ENCODE measurements at regions not wholly inside any gene's neighbourhood (a gene's known extent, or its start where the extent isn't known, plus 50 kb on each side); places are given as distances from the start of the nearest gene placed in this dataset.
"Not testable (repeated sequence)": the region's sequence is repeated elsewhere in the genome, so short reads cannot be mapped to it uniquely, and the experiment has no call there.

DNA sequence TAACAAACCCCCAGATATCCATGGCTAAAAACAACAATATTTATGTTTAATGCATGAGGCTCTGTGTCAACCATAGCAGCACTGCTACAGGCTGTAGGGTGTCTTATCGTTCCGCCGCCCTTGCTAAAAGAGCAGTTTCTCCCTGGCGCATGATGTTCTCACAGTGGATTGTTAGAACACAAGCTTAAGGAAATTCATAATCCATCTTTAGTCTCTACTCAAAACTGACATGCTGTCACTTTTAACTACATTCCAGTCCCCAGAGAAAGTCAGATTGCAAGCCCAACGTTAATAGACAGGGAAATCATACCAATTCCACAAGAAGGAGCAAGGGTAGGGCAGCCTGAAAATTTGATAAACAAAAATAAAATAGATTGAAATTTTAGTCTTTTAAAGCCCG lies 1960.8 kb downstream of the PCDH7 start:
- no peaks in the 10 kb centered on the region for H3K9me3 ChIP-seq (ENCODE audit: insufficient read depth, low read length)
- no peak overlapping the region for H3K9ac ChIP-seq (ENCODE audit: insufficient read length, low read depth)
- no peak for DNase-seq (ENCODE audit: low read depth, low spot score)
- H3K36me3 ChIP-seq (ENCODE audit: insufficient read depth, insufficient read length, low read length), result no peaks in the 10 kb centered on the region
- H3K27me3 ChIP-seq (ENCODE audit: insufficient read depth, insufficient read length), result no peaks in the 10 kb centered on the region
- TF ChIP-seq SUZ12 (IDR thresholded peaks at IDR 0.05; ENCODE audit: extremely low read depth, insufficient read depth, insufficient read length) (no peak), ZNF274 (IDR thresholded peaks at IDR 0.05; ENCODE audit: low read depth, low read length) (no peak), YY1 (IDR thresholded peaks at IDR 0.05; ENCODE audit: insufficient read depth, insufficient read length) (no peak)
- no peaks in the 10 kb centered on the region for H3K4me1 ChIP-seq (ENCODE audit: insufficient read depth, insufficient read length)
- no peak overlapping the region for H3K4me3 ChIP-seq (ENCODE audit: insufficient read length, low read depth)

DNA sequence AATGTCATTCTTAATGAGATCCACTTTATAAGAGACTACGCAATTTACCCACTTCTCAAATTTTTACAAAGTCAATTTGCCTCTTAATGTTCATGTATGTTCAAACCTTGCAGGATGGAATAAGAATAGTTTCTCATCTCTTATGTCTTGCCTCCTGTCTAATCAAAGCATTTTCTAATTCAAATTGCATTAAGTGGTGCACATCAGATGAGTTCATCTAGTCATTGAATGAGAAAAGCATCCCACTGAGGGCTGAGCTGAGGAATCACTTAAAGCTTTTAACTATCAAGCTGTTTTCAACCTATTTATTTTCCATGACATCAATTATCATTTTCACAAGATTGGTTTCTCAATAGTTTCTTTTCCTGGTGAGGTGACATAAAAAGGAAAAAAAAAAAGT lies 1964.0 kb downstream of the PCDH7 start:
- DNase-seq (ENCODE audit: low read depth, low spot score), result peak; percentile 30
- Histone ChIP-seq H3K9ac (ENCODE audit: insufficient read length, low read depth) (no peak overlapping the region), H3K36me3 (ENCODE audit: insufficient read depth, insufficient read length, low read length) (no peaks in the 10 kb centered on the region), H3K4me1 (ENCODE audit: insufficient read depth, insufficient read length) (no peaks in the 10 kb centered on the region), H3K4me3 (ENCODE audit: insufficient read length, low read depth) (no peak overlapping the region), H3K27me3 (ENCODE audit: insufficient read depth, insufficient read length) (no peaks in the 10 kb centered on the region), H3K9me3 (ENCODE audit: insufficient read depth, low read length) (no peaks in the 10 kb centered on the region)
- TF ChIP-seq SUZ12 (IDR thresholded peaks at IDR 0.05; ENCODE audit: extremely low read depth, insufficient read depth, insufficient read length) (no peak), ZNF274 (IDR thresholded peaks at IDR 0.05; ENCODE audit: low read depth, low read length) (no peak), YY1 (IDR thresholded peaks at IDR 0.05; ENCODE audit: insufficient read depth, insufficient read length) (no peak)

DNA sequence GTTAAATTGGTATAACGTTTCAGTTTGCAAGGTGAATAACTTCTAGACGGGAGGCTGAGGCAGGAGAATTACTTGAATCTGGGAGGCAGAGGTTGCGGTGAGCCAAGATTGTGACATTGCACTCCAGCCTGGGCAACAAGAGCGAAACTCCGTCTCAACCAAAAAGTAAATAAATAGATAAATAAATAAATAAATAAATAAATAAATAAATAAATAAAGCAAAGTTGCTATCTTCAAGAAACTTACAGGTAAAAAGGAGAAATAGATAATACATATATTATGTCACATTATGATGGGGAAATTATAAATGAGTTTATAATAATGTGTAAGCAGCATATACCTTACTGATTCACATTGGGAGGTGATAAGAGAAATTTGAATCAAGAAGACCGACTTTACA lies 1966.0 kb downstream of the PCDH7 start:
- no peak for DNase-seq (ENCODE audit: low read depth, low spot score)
- Histone ChIP-seq H3K4me1 (ENCODE audit: insufficient read depth, insufficient read length) (no peaks in the 10 kb centered on the region), H3K4me3 (ENCODE audit: insufficient read length, low read depth) (no peak overlapping the region), H3K9me3 (ENCODE audit: insufficient read depth, low read length) (no peaks in the 10 kb centered on the region), H3K27me3 (ENCODE audit: insufficient read depth, insufficient read length) (no peaks in the 10 kb centered on the region), H3K36me3 (ENCODE audit: insufficient read depth, insufficient read length, low read length) (no peaks in the 10 kb centered on the region), H3K9ac (ENCODE audit: insufficient read length, low read depth) (no peak overlapping the region)
- TF ChIP-seq ZNF274 (IDR thresholded peaks at IDR 0.05; ENCODE audit: low read depth, low read length), result no peak
- no peak for TF ChIP-seq YY1 (IDR thresholded peaks at IDR 0.05; ENCODE audit: insufficient read depth, insufficient read length)
- no peak for TF ChIP-seq SUZ12 (IDR thresholded peaks at IDR 0.05; ENCODE audit: extremely low read depth, insufficient read depth, insufficient read length)

DNA sequence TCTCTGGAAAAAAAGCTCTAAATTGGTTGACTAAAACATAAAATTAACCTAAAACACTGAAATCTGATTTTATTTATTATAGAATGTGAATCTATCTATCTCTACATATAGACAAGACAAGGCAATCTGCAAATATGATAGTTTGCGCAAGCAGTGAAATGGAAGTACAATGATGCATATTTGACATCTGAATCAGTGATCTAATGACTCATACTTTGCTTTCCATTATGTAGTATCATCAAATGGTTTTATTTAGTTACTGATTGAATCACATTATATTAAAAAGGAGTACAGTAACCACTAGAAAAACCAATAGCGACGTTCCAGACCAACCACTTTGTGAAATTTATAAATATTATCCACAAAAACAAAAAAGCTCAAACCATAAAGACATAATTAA lies 1969.3 kb downstream of the PCDH7 start:
- Histone ChIP-seq H3K27me3 (ENCODE audit: insufficient read depth, insufficient read length) (no peaks in the 10 kb centered on the region), H3K4me3 (ENCODE audit: insufficient read length, low read depth) (no peak overlapping the region), H3K9me3 (ENCODE audit: insufficient read depth, low read length) (no peaks in the 10 kb centered on the region), H3K4me1 (ENCODE audit: insufficient read depth, insufficient read length) (no peaks in the 10 kb centered on the region), H3K36me3 (ENCODE audit: insufficient read depth, insufficient read length, low read length) (no peaks in the 10 kb centered on the region), H3K9ac (ENCODE audit: insufficient read length, low read depth) (no peak overlapping the region)
- no peak for DNase-seq (ENCODE audit: low read depth, low spot score)
- TF ChIP-seq ZNF274 (IDR thresholded peaks at IDR 0.05; ENCODE audit: low read depth, low read length) (no peak), YY1 (IDR thresholded peaks at IDR 0.05; ENCODE audit: insufficient read depth, insufficient read length) (no peak), SUZ12 (IDR thresholded peaks at IDR 0.05; ENCODE audit: extremely low read depth, insufficient read depth, insufficient read length) (no peak)

DNA sequence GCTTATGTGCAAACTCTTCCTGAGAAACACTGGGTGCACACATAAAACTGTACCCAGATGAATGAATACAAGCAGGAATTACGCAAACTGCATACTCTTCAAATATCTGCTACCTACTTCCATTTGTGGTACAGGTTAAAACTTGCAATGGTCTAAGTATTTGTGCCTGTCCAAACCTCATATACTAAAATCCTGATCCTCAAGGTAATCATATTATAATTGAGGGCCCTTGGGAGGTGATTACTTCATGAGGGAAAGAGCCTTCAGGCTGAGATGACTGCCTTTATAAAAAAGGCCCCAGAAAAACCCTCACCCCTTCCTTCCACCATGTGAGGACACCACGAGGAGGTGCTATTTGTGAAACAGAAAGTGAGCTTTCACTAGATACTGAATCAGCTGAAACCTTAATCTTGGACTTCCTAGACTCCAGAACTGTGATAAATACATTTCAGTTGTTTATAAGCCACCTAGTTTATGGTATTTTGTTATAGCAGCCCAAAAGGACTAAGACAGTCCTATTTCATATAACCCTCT lies 1977.2 kb downstream of the PCDH7 start:
- DNase-seq (ENCODE audit: low read depth, low spot score), result no peak

DNA sequence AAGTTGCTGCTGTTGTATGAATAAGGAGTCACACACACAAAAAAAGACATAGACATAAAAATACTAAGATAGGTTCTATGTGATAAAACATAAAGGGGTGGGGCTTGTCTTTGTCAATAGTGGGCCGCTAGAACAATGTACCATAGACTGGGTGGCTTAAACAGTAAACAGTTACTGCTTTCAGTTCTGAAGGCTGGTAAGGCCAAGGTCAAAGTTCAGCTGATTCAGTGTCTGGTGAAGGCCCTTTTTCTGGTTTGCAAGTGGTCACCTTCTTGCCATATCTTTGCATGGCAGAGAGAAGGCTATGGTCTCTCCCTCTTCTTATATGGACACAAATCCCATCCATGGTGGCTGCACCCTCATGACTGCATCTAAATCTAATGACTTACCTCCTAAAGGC lies 1980.7 kb downstream of the PCDH7 start:
- no peaks in the 10 kb centered on the region for H3K27me3 ChIP-seq (ENCODE audit: insufficient read depth, insufficient read length)
- no peak overlapping the region for H3K9ac ChIP-seq (ENCODE audit: insufficient read length, low read depth)
- TF ChIP-seq ZNF274 (IDR thresholded peaks at IDR 0.05; ENCODE audit: low read depth, low read length) (no peak), SUZ12 (IDR thresholded peaks at IDR 0.05; ENCODE audit: extremely low read depth, insufficient read depth, insufficient read length) (no peak), YY1 (IDR thresholded peaks at IDR 0.05; ENCODE audit: insufficient read depth, insufficient read length) (no peak)
- no peak for DNase-seq (ENCODE audit: low read depth, low spot score)
- no peaks in the 10 kb centered on the region for H3K36me3 ChIP-seq (ENCODE audit: insufficient read depth, insufficient read length, low read length)
- H3K4me1 ChIP-seq (ENCODE audit: insufficient read depth, insufficient read length), result no peaks in the 10 kb centered on the region
- H3K4me3 ChIP-seq (ENCODE audit: insufficient read length, low read depth), result no peak overlapping the region
- H3K9me3 ChIP-seq (ENCODE audit: insufficient read depth, low read length), result no peaks in the 10 kb centered on the region

More for the DNA sequence above, 1977.2 kb downstream of the PCDH7 start:
- TF ChIP-seq ZNF274 (IDR thresholded peaks at IDR 0.05; ENCODE audit: low read depth, low read length) (no peak), SUZ12 (IDR thresholded peaks at IDR 0.05; ENCODE audit: extremely low read depth, insufficient read depth, insufficient read length) (no peak), YY1 (IDR thresholded peaks at IDR 0.05; ENCODE audit: insufficient read depth, insufficient read length) (no peak)
- Histone ChIP-seq H3K4me3 (ENCODE audit: insufficient read length, low read depth) (no peak overlapping the region), H3K9ac (ENCODE audit: insufficient read length, low read depth) (no peak overlapping the region), H3K36me3 (ENCODE audit: insufficient read depth, insufficient read length, low read length) (no peaks in the 10 kb centered on the region), H3K27me3 (ENCODE audit: insufficient read depth, insufficient read length) (no peaks in the 10 kb centered on the region), H3K9me3 (ENCODE audit: insufficient read depth, low read length) (no peaks in the 10 kb centered on the region), H3K4me1 (ENCODE audit: insufficient read depth, insufficient read length) (no peaks in the 10 kb centered on the region)

DNA sequence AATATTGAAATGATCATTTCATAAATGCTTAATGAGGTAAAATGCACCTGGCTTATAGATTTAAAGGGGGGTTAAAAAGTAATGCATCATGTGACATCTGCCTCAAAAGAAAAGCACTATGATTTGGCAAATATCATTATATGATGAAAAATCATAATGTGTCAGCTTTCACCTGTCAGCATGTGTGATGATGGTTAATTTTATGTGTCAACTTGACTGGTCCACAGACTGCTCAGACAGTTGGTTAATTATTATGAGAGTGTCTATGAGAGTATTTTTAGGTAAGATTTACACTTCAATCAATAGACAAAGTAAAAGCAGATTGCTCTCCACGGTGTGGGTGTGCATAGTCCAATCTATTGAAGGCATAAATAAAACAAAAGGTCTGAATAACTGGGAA lies 1986.7 kb downstream of the PCDH7 start:
- H3K9me3 ChIP-seq (ENCODE audit: insufficient read depth, low read length), result no peaks in the 10 kb centered on the region
- H3K9ac ChIP-seq (ENCODE audit: insufficient read length, low read depth), result no peak overlapping the region
- H3K4me1 ChIP-seq (ENCODE audit: insufficient read depth, insufficient read length), result no peaks in the 10 kb centered on the region
- TF ChIP-seq YY1 (IDR thresholded peaks at IDR 0.05; ENCODE audit: insufficient read depth, insufficient read length), result no peak
- TF ChIP-seq ZNF274 (IDR thresholded peaks at IDR 0.05; ENCODE audit: low read depth, low read length), result no peak
- TF ChIP-seq SUZ12 (IDR thresholded peaks at IDR 0.05; ENCODE audit: extremely low read depth, insufficient read depth, insufficient read length), result no peak
- H3K27me3 ChIP-seq (ENCODE audit: insufficient read depth, insufficient read length), result no peaks in the 10 kb centered on the region
- DNase-seq (ENCODE audit: low read depth, low spot score), result no peak
- H3K36me3 ChIP-seq (ENCODE audit: insufficient read depth, insufficient read length, low read length), result no peaks in the 10 kb centered on the region
- no peak overlapping the region for H3K4me3 ChIP-seq (ENCODE audit: insufficient read length, low read depth)

DNA sequence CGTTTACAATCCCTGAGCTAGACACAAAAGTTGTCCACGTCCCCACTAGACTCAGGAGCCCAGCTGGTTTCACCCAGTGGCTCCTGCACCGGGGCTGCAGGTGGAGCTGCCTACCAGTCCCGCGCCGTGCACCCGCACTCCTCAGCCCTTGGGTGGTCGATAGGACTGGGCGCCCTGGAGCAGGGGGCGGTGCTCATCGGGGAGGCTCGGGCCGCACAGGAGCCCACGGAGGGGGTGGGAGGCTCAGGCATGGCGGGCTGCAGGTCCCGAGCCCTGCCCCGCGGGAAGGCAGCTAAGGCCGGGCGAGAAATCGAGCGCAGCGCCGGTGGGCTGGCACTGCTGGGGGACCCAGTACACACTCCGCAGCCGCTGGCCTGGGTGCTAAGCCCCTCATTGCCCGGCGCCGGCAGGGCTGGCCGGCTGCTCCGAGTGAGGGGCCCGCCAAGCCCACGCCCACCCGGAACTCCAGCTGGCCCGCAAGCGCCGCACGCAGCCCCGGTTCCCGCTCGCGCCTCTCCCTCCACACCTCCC lies 1996.0 kb downstream of the PCDH7 start:
- not testable (repeated sequence) for H3K9ac ChIP-seq (ENCODE audit: insufficient read length, low read depth); H3K4me3 ChIP-seq (ENCODE audit: insufficient read length, low read depth); H3K9me3 ChIP-seq (ENCODE audit: insufficient read depth, low read length); H3K4me1 ChIP-seq (ENCODE audit: insufficient read depth, insufficient read length); DNase-seq (ENCODE audit: low read depth, low spot score); H3K27me3 ChIP-seq (ENCODE audit: insufficient read depth, insufficient read length); H3K36me3 ChIP-seq (ENCODE audit: insufficient read depth, insufficient read length, low read length)

All from NT2/D1 (cell line).